SK-N-SH treated with all-trans-retinoic acid at 6 μM for 48 hours (cell line): ENCODE measurements at regions not wholly inside any gene's neighbourhood (a gene's known extent, or its start where the extent isn't known, plus 50 kb on each side); places are given as distances from the start of the nearest gene placed in this dataset.

Experiments used
- ARNTL ChIP-seq: fragments of 450-650 bp; formaldehyde crosslinking; IDR thresholded peaks from 2 replicates; pipeline ENCODE4 v1.5.0; 2020; ENCODE audit warnings: low read depth, mild to moderate bottlenecking, moderate library complexity, borderline replicate concordance
- CSDC2 ChIP-seq: fragments of 250-450 bp; sonication (Bioruptor Pico); IDR thresholded peaks from 2 replicates; pipeline ENCODE4 v1.5.0; 2020; ENCODE audit warnings: mild to moderate bottlenecking, moderate library complexity
- ESRRG ChIP-seq: fragments of 250-450 bp; sonication (Bioruptor Pico); IDR thresholded peaks from 2 replicates; pipeline ENCODE4 v1.6.1; 2021; ENCODE audit warnings: mild to moderate bottlenecking

- TF ChIP-seq ESRRG (CRISPR knock-in tag) (no peak), CSDC2 (no peak), ARNTL (CRISPR knock-in tag) (no peak)
Observed at GRCh38 chr4:183783991-183784553, 121.0 kb upstream of the STOX2 start.
